Esophagus squamous epithelium (tissue), 5 donors: ENCODE measurements at regions not wholly inside any gene's neighbourhood (a gene's known extent, or its start where the extent isn't known, plus 50 kb on each side); places are given as distances from the start of the nearest gene placed in this dataset.
"Not testable (repeated sequence)": the region's sequence is repeated elsewhere in the genome, so short reads cannot be mapped to it uniquely, and the experiment has no call there.

Experiments used
- DNase-seq: peaks from one replicate; lab custom pipeline; 2025; lab: John Stamatoyannopoulos, UW
- H3K27ac ChIP-seq, 4 donors: fragments of 200-600 bp; sonication (generic); one replicate each; pipeline ENCODE4 v1.5.1; 2016 to 2019; ENCODE audit warnings: mild to moderate bottlenecking in 1 of 4
- H3K27me3 ChIP-seq, 4 donors: fragments of 200-600 bp; sonication (generic); 1 replicate in 3 of 4; 2 replicates in 1 of 4; pipeline versions ENCODE4 v1.5.1 to v1.6.0; 2017 to 2021; ENCODE audit warnings: antibody characterized with exemption in 1 of 4
- H3K36me3 ChIP-seq, 3 donors: fragments of 200-600 bp; sonication (generic); one replicate each; pipeline ENCODE4 v1.5.1; 2016 to 2019
- H3K4me1 ChIP-seq, 3 donors: fragments of 200-600 bp; sonication (generic); one replicate each; pipeline ENCODE4 v1.5.1; 2017 to 2019
- H3K4me3 ChIP-seq, 4 donors: fragments of 200-600 bp; sonication (generic); 1 replicate in 3 of 4; 2 replicates in 1 of 4; pipeline ENCODE4 v1.5.1; 2016 to 2019; ENCODE audit warnings: mild to moderate bottlenecking in 2 of 4, moderate library complexity in 1 of 4
- H3K9me3 ChIP-seq, 3 donors: fragments of 200-600 bp; sonication (generic); one replicate each; pipeline ENCODE4 v1.5.1; 2016 to 2019
- CTCF ChIP-seq, 6 experiments: fragments of 450-650 bp in 4 of 6; fragments of 200-600 bp in 2 of 6; sonication (generic) in 2 of 6; IDR thresholded peaks; one replicate each; pipeline ENCODE4 v1.5.1; 2016 to 2019; ENCODE audit warnings: antibody characterized with exemption in 6 of 6, mild to moderate bottlenecking in 4 of 6, moderate library complexity in 4 of 6
- POLR2A ChIP-seq, 4 donors: fragments of 450-650 bp; IDR thresholded peaks; one replicate each; pipeline ENCODE4 v1.6.1; 2017; ENCODE audit warnings: antibody characterized with exemption in 4 of 4, mild to moderate bottlenecking in 4 of 4, moderate library complexity in 3 of 4
- WGBS, 2 donors: methylation state at CpG; one replicate each; pipeline ENCODE4 v1.1.5; 2018; 5-methylcytosine and 5-hydroxymethylcytosine counted together
- intact Hi-C: fragments of 100-400 bp; cut with DNase I; formaldehyde crosslinking; loops from one replicate; pipeline ENCODE4 v1.15.0; 2022
- donor health status: DM: yes; HTN: yes; CAD: no.

GRCh38 chr12:115296613-115297198 lies 612.7 kb upstream of the TBX3 start:
- no peaks in the 10 kb centered on the region for H3K9me3 ChIP-seq
- no peak for DNase-seq
- H3K27ac ChIP-seq = no peak overlapping the region
- H3K27me3 ChIP-seq = peaks cover 0 to 5% (median 0%) of the 10 kb centered on the region in 4 donors
- 58 to 83% methylated on average over 2 to 4 of the region's 5 CpGs for WGBS, 2 donors
- intact Hi-C loops = no loop called here
- no peaks in the 10 kb centered on the region for H3K36me3 ChIP-seq
- H3K4me3 ChIP-seq = no peak overlapping the region
- peaks cover 0 to 9% (median 0%) of the 10 kb centered on the region in 3 donors for H3K4me1 ChIP-seq
- TF ChIP-seq CTCF (IDR thresholded peaks at IDR 0.05) = no peak

- TF ChIP-seq POLR2A (IDR thresholded peaks at IDR 0.05) (no peak), CTCF (IDR thresholded peaks at IDR 0.05) (no peak)
- 69 to 76% methylated on average over 3 of the region's 3 CpGs for WGBS, 2 donors
- Histone ChIP-seq H3K36me3 (no peaks in the 10 kb centered on the region), H3K4me3 (no peak overlapping the region), H3K9me3 (no peaks in the 10 kb centered on the region), H3K27me3 (peaks cover 0 to 5% (median 0%) of the 10 kb centered on the region in 4 donors), H3K4me1 (peaks cover 0 to 9% (median 0%) of the 10 kb centered on the region in 3 donors), H3K27ac (no peak overlapping the region)
- no peak for DNase-seq
- intact Hi-C loops = no loop called here
Measured at GRCh38 chr12:115295886-115296285, 611.9 kb upstream of the TBX3 start.

DNA sequence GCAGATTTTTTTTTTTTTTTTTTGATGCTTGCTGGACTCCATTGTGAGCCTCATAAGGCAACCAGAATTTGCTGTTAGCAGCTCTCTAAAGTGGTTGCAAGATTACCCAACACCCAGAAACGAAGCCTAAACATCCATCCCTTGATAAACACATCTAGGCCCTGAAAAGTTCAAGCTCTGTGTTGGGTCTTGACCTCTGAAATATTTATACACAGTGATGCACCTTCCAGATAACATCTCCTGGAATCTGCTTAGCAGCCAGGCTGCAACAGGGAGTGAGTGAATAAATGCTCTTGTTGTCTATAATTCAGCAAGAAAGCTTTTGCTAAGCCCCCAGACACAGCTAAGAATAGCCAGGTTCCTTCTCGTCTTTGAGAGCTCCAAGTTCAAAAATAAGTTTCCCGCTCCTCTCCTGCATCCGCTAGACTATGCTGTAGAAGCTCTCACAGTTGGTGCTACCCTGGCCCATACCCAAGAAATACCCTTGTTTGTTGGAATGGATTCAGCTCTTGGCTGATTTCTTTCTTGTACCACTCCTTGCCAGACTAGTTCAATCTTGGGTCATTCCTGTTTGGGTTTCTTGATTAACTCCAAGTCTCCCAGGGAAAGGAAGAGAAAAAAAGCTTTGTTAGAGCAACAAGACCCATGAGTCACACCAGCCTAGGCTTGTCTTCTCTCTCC lies 610.6 kb upstream of the TBX3 start:
- H3K4me1 ChIP-seq = peaks cover 0 to 9% (median 0%) of the 10 kb centered on the region in 3 donors
- H3K36me3 ChIP-seq = no peaks in the 10 kb centered on the region
- TF ChIP-seq CTCF (IDR thresholded peaks at IDR 0.05) (no peak), POLR2A (IDR thresholded peaks at IDR 0.05) (no peak)
- peaks cover 0 to 5% (median 0%) of the 10 kb centered on the region in 4 donors for H3K27me3 ChIP-seq
- H3K27ac ChIP-seq = no peak overlapping the region
- no peak overlapping the region for H3K4me3 ChIP-seq
- no peaks in the 10 kb centered on the region for H3K9me3 ChIP-seq
- no peak for DNase-seq
- WGBS, 2 donors = 50 to 71% methylated on average over 4 of the region's 4 CpGs
- intact Hi-C loops = no loop called here

DNA sequence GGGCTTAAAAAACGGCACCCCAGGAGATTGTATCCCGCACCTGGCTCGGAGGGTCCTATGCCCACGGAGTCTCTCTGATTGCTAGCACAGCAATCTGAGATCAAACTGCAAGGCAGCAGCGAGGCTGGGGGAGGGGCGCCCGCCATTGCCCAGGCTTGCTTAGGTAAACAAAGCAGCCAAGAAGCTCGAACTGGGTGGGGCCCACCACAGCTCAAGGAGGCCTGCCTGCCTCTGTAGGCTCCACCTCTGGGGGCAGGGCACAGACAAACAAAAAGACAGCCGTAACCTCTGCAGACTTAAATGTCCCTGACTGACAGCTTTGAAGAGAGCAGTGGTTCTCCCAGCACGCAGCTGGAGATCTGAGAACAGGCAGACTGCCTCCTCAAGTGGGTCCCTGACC lies 601.5 kb upstream of the TBX3 start:
- H3K36me3 ChIP-seq, H3K4me1 ChIP-seq, H3K27ac ChIP-seq, H3K4me3 ChIP-seq, intact Hi-C loops, H3K9me3 ChIP-seq, H3K27me3 ChIP-seq, DNase-seq: not testable (repeated sequence)
- WGBS, 2 donors = 83% methylated on average over 1 of the region's 10 CpGs; no CpG with 5 or more reads in 1 of the 2 donors

DNA sequence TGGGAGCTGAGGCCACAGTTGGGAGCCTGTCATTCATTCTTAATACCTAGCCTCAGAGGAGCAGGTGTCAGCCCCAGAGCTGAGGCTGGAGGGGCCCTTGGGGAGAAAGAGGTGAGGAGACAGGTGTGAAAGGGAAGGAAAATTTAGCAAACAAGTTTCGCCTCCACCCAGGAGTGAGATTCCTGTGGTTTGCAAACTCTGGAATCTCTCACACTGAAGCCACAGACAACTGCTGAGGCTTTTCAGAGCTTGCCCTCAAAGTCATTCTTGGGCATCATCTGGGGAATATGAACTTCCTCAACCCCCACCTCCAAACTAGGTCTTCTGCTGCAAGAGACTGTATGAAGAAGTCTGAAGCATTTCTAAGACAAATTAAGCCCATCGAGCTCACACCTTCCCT lies 589.5 kb upstream of the TBX3 start:
- H3K4me1 ChIP-seq = no peaks in the 10 kb centered on the region
- TF ChIP-seq CTCF (IDR thresholded peaks at IDR 0.05) (no peak), POLR2A (IDR thresholded peaks at IDR 0.05) (no peak)
- intact Hi-C loops = no loop called here
- no peaks in the 10 kb centered on the region for H3K27me3 ChIP-seq
- no peak overlapping the region for H3K27ac ChIP-seq
- no peaks in the 10 kb centered on the region for H3K9me3 ChIP-seq
- WGBS, 2 donors = 83 to 92% methylated on average over 2 of the region's 2 CpGs
- no peak overlapping the region for H3K4me3 ChIP-seq
- H3K36me3 ChIP-seq = no peaks in the 10 kb centered on the region
- no peak for DNase-seq
